NCI-H1694 (cell line): ENCODE measurements at regions not wholly inside any gene's neighbourhood (a gene's known extent, or its start where the extent isn't known, plus 50 kb on each side); places are given as distances from the start of the nearest gene placed in this dataset.
"Not testable (repeated sequence)": the region's sequence is repeated elsewhere in the genome, so short reads cannot be mapped to it uniquely, and the experiment has no call there.

Experiments used
- DNase-seq: peaks from one replicate; lab custom pipeline; 2025; lab: John Stamatoyannopoulos, UW

GRCh38 chr11:57047610-57048009 is 58.9 kb downstream of the OR5AK2 start:
- DNase-seq, result no peak

- DNase-seq, result no peak
Measured at GRCh38 chr11:57049749-57050148, 61.0 kb downstream of the OR5AK2 start.

- no peak for DNase-seq
Measured at GRCh38 chr11:57054817-57055216, 66.1 kb downstream of the OR5AK2 start.

GRCh38 chr11:57055744-57056143 is 67.0 kb downstream of the OR5AK2 start:
- DNase-seq, result no peak

- DNase-seq, result no peak
Measured at GRCh38 chr11:57056735-57057134, 68.0 kb downstream of the OR5AK2 start.

- no peak for DNase-seq
Measured at GRCh38 chr11:57057561-57057960, 68.8 kb downstream of the OR5AK2 start.

- DNase-seq, result not testable (repeated sequence)
Measured at GRCh38 chr11:57062957-57063356, 74.2 kb downstream of the OR5AK2 start.

GRCh38 chr11:57069942-57070341 is 81.2 kb downstream of the OR5AK2 start:
- no peak for DNase-seq

- no peak for DNase-seq
Measured at GRCh38 chr11:57071829-57072228, 83.1 kb downstream of the OR5AK2 start.

- no peak for DNase-seq
Measured at GRCh38 chr11:57072640-57073039, 83.9 kb downstream of the OR5AK2 start.

- no peak for DNase-seq
Measured at GRCh38 chr11:57073128-57073527, 84.4 kb downstream of the OR5AK2 start.

- no peak for DNase-seq
Measured at GRCh38 chr11:57081356-57081755, 92.6 kb downstream of the OR5AK2 start.

- no peak for DNase-seq
Measured at GRCh38 chr11:57082125-57082524, 93.4 kb downstream of the OR5AK2 start.

- no peak for DNase-seq
Measured at GRCh38 chr11:57083641-57084385, 95.1 kb downstream of the OR5AK2 start.

GRCh38 chr11:57085611-57086010 is 96.1 kb upstream of the LRRC55 start:
- DNase-seq, result no peak

- DNase-seq, result no peak
Measured at GRCh38 chr11:57087991-57088390, 93.8 kb upstream of the LRRC55 start.

- DNase-seq, result no peak
Measured at GRCh38 chr11:57092028-57092698, 89.6 kb upstream of the LRRC55 start.

- no peak for DNase-seq
Measured at GRCh38 chr11:57094181-57094935, 87.4 kb upstream of the LRRC55 start.

GRCh38 chr11:57095417-57095816 is 86.3 kb upstream of the LRRC55 start:
- DNase-seq, result no peak

GRCh38 chr11:57095896-57096295 is 85.9 kb upstream of the LRRC55 start:
- no peak for DNase-seq

- DNase-seq, result no peak
Measured at GRCh38 chr11:57097149-57097548, 84.6 kb upstream of the LRRC55 start.

- no peak for DNase-seq
Measured at GRCh38 chr11:57098191-57098590, 83.6 kb upstream of the LRRC55 start.
